Omental fat pad (tissue), 3 donors: ENCODE measurements at regions not wholly inside any gene's neighbourhood (a gene's known extent, or its start where the extent isn't known, plus 50 kb on each side); places are given as distances from the start of the nearest gene placed in this dataset.

Source experiments
- ATAC-seq: fragments of 150-250 bp; one replicate; pipeline ENCODE4 v1.9.1; 2016; ENCODE audit warnings: mild to moderate bottlenecking, moderate library complexity; ENCODE audit not compliant: low FRiP score
- DNase-seq: peaks from one replicate; pipeline ENCODE4 v3.0.0-alpha.2; 2019; ENCODE audit warnings: low spot score
- CTCF ChIP-seq, 3 donors: fragments of 450-650 bp; IDR thresholded peaks; one replicate each; pipeline ENCODE4 v1.5.1; 2016 to 2017; ENCODE audit warnings: antibody characterized with exemption in 3 of 3, mild to moderate bottlenecking in 3 of 3, moderate library complexity in 2 of 3

DNA sequence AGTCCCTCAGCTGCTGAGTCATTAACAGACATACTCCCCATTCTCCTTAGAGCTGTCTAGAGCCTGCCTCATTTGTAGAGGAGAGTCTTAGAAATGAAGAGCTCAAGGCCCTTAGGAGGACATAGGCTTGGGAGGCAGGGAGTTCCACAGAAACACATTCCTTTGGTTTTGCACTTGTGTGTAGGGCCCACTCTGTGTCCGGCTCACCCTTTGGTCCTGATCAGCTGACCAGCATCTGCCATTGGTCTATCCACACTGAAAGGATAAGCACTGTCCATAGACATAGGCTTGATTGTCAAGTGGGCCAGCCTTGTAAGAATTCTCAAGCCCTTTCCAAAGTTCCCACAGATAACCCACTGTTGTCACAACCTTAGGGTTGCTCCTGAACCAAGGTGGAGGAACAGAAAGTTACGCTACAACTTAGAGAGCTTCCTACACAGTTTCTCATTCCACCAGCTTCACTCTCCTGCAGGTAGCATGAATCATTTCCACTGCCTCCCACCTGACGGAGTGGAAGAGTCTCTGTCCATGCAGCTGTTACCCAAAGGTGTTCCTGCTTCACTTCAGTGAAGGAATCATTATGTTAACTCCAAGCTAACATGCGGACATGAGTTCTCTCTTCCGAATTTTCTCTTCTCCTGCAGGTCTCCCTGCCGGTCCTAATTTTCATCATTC is 96.1 kb downstream of the TNFSF18 start:
- no peak for ATAC-seq

DNA sequence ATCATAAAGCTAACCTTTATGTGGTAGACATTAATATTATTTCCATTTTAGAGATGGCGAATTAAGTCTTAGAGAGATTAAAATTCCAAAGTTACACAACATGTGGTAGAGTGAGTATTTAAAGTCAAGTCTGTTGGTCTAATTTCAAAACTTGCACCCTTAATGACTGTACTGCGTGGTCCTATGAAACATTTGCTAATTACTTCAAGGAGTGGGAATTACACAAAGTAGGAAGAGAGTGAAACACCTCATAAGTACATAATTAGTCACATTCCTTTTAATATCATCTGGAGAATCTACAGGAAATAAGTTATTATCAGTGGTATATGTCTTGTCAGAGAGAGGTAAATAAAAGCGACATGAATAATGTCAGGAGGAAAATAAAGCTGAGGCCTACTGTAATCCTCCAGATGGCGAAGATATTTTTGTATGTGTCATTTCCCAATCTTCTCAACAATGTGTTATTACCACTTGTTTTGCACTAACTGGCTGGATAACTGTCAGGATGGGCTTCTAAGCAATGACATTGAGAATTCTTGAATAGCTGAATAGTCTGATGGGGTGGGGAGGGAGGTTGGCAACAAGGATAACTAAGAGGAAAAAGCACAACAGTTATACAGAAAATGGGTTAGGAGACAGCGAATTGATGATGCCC is 95.5 kb downstream of the TNFSF18 start:
- TF ChIP-seq CTCF (IDR thresholded peaks at IDR 0.05): no peak
- ATAC-seq (no peak), DNase-seq (no peak)

More for the DNA sequence above, 96.1 kb downstream of the TNFSF18 start:
- no peak for DNase-seq
- no peak for TF ChIP-seq CTCF (IDR thresholded peaks at IDR 0.05)

- DNase-seq: no peak
- no peak for TF ChIP-seq CTCF (IDR thresholded peaks at IDR 0.05)
- ATAC-seq: no peak
These were observed 93.9 kb downstream of the TNFSF18 start for GRCh38 chr1:172956871-172957270.

GRCh38 chr1:172957491-172957890 is 93.2 kb downstream of the TNFSF18 start:
- DNase-seq: no peak
- no peak for ATAC-seq
- TF ChIP-seq CTCF (IDR thresholded peaks at IDR 0.05): no peak

DNA sequence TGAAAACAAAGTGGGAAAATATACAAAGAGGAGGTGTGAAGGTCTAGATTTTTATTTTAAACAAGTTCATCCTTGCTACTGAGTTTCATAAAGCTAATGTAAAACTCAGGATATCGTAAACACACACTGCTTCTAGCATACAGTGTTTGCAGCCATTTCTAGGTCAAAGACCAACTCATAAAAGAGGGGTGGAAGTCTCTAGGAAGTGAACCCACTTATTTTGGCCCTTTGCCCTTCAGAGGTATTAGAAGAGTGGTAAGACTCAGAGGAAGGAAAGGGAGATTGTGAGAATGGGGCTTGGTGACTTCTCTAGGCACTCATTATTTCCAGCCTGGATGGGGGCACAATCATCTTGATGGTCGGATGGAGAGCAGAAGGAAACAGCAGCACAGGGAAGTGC is 91.2 kb downstream of the TNFSF18 start:
- no peak for ATAC-seq
- DNase-seq: no peak
- TF ChIP-seq CTCF (IDR thresholded peaks at IDR 0.05): no peak

GRCh38 chr1:172960019-172960418 is 90.7 kb downstream of the TNFSF18 start:
- DNase-seq (no peak), ATAC-seq (no peak)
- TF ChIP-seq CTCF (IDR thresholded peaks at IDR 0.05): no peak
